Large intestine (tissue), 3 donors: ENCODE measurements at regions not wholly inside any gene's neighbourhood (a gene's known extent, or its start where the extent isn't known, plus 50 kb on each side); places are given as distances from the start of the nearest gene placed in this dataset.

Experiments
- DNase-seq, 2 donors: peaks; one replicate each; pipeline versions ENCODE4 v3.0.0 to v3.0.0-alpha.2; 2013
- H3K27ac ChIP-seq: one replicate; pipeline ENCODE4 v1.5.1; 2013; ENCODE audit warnings: low read length
- H3K27me3 ChIP-seq: 2 replicates; pipeline ENCODE4 v1.6.1; 2013; ENCODE audit warnings: low read length; ENCODE audit not compliant: control insufficient read depth, insufficient read depth
- H3K36me3 ChIP-seq: 2 replicates; pipeline ENCODE4 v1.6.1; 2013; ENCODE audit warnings: low read length; ENCODE audit not compliant: control insufficient read depth, insufficient read depth
- H3K4me1 ChIP-seq: one replicate; pipeline ENCODE4 v1.6.1; 2013; ENCODE audit warnings: low read length; ENCODE audit not compliant: control insufficient read depth, insufficient read depth
- H3K4me3 ChIP-seq: one replicate; pipeline ENCODE4 v1.5.1; 2013; ENCODE audit warnings: low read length
- H3K9me3 ChIP-seq: one replicate; pipeline ENCODE4 v1.6.1; 2013; ENCODE audit warnings: mild to moderate bottlenecking, low read depth, low read length, moderate library complexity; ENCODE audit not compliant: control insufficient read depth
- WGBS: methylation state at CpG from one replicate; pipeline ENCODE4 v1.1.5; 2013; ENCODE audit warnings: low lambda C conversion rate; ENCODE audit not compliant: insufficient coverage; 5-methylcytosine and 5-hydroxymethylcytosine counted together

GRCh38 chr9:87083986-87084385 is 136.7 kb upstream of the GAS1 start:
- Histone ChIP-seq H3K36me3 (no peaks in the 10 kb centered on the region), H3K9me3 (no peaks in the 10 kb centered on the region), H3K4me3 (no peak overlapping the region), H3K27ac (no peak overlapping the region), H3K27me3 (no peaks in the 10 kb centered on the region), H3K4me1 (no peaks in the 10 kb centered on the region)
- no CpG with 5 or more reads among the region's 13 CpGs for WGBS
- no peak for DNase-seq

DNA sequence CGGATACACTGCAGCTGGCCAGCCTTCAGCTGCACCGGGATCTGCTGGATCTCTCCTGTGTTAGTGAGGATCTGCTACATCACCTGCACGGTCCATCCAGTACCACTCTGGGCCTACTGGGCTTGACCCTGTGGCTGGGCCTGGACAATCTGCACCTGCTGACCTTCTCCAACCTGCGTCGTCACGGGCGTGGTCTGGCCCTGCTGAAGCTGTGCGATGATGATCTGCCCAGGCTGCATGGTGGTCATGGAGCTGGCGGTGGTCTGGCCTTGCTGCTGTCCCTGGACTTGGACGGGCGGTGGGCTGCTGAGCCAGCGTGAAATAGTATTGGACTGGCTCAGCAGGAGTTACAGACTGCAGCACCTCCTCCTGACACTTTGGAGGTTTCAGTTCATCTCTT is 137.1 kb upstream of the GAS1 start:
- no CpG with 5 or more reads among the region's 12 CpGs for WGBS
- no peaks in the 10 kb centered on the region for H3K9me3 ChIP-seq
- no peaks in the 10 kb centered on the region for H3K27me3 ChIP-seq
- H3K4me3 ChIP-seq, result no peak overlapping the region
- no peaks in the 10 kb centered on the region for H3K36me3 ChIP-seq
- H3K4me1 ChIP-seq, result no peaks in the 10 kb centered on the region
- no peak overlapping the region for H3K27ac ChIP-seq
- no peak for DNase-seq

GRCh38 chr9:87085073-87085472 is 137.8 kb upstream of the GAS1 start:
- Histone ChIP-seq H3K27ac (no peak overlapping the region), H3K27me3 (no peaks in the 10 kb centered on the region)
- WGBS, result 100% methylated on average over 2 of the region's 27 CpGs

GRCh38 chr9:87085521-87085920 is 138.2 kb upstream of the GAS1 start:
- Histone ChIP-seq H3K9me3 (no peaks in the 10 kb centered on the region), H3K36me3 (no peaks in the 10 kb centered on the region), H3K4me1 (no peaks in the 10 kb centered on the region), H3K4me3 (no peak overlapping the region), H3K27ac (no peak overlapping the region), H3K27me3 (no peaks in the 10 kb centered on the region)
- 100% methylated on average over 2 of the region's 9 CpGs for WGBS
- no peak for DNase-seq

More at GRCh38 chr9:87085073-87085472, 137.8 kb upstream of the GAS1 start:
- Histone ChIP-seq H3K4me3 (no peak overlapping the region), H3K9me3 (no peaks in the 10 kb centered on the region), H3K4me1 (no peaks in the 10 kb centered on the region), H3K36me3 (no peaks in the 10 kb centered on the region)
- no peak for DNase-seq

DNA sequence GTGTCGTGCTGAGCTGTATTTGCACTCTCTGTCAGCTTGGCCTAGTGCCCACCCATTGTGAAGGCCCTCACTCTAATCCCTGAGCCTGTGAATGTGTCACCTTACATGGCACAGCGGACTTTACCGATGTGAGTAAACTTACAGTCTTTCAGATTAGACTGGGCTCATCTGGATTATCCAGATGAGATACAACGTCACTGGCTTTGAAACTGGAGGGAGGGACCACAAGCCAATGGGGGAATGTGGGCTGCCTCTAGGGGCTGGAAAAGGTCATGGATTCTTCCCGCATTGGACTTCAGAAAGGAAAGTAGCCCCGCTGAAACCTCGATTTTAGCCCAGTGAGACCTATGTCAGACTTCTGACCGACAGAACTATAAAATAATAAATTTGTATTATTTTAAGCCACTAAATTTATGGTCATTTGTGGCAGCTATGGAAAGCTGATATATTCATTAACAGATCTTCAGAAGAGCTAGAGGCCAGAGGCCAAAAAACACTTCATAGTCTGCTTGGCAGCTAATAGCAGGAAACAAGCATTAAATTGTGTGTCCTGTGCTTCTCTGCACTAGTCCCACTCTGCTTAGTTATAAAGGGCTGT is 139.0 kb upstream of the GAS1 start:
- H3K27me3 ChIP-seq, result no peaks in the 10 kb centered on the region
- no peak overlapping the region for H3K27ac ChIP-seq
- WGBS, result 100% methylated on average over 1 of the region's 8 CpGs
- DNase-seq, result no peak
- H3K4me3 ChIP-seq, result no peak overlapping the region
- no peaks in the 10 kb centered on the region for H3K4me1 ChIP-seq
- no peaks in the 10 kb centered on the region for H3K9me3 ChIP-seq
- H3K36me3 ChIP-seq, result no peaks in the 10 kb centered on the region

GRCh38 chr9:87087197-87087596 is 139.9 kb upstream of the GAS1 start:
- DNase-seq, result no peak
- Histone ChIP-seq H3K4me3 (no peak overlapping the region), H3K27me3 (no peaks in the 10 kb centered on the region), H3K27ac (no peak overlapping the region), H3K36me3 (no peaks in the 10 kb centered on the region), H3K9me3 (no peaks in the 10 kb centered on the region), H3K4me1 (no peaks in the 10 kb centered on the region)

DNA sequence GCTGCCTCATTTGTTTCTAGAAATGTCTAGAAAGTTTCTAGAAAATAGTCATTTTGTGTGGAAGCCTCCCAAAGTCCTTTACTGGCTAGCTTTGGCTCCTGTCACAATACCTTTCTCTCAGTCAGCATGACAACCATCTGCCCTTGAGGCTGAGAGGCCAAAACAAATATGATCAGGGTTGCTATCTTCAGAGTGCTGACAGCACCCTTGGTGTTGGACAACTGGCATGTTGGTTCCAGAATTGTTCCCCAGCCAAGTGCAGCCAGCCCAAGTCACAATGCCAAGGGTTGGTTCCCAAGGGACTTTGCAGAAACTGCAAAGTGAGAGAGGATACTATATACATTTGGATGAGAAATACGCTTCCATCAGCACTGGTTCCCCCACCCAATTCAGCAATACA is 140.9 kb upstream of the GAS1 start:
- DNase-seq, result no peak
- Histone ChIP-seq H3K27ac (no peak overlapping the region), H3K4me1 (no peaks in the 10 kb centered on the region), H3K9me3 (no peaks in the 10 kb centered on the region), H3K27me3 (no peaks in the 10 kb centered on the region), H3K4me3 (no peak overlapping the region), H3K36me3 (no peaks in the 10 kb centered on the region)
- no CpG with 5 or more reads among the region's 1 CpG for WGBS

DNA sequence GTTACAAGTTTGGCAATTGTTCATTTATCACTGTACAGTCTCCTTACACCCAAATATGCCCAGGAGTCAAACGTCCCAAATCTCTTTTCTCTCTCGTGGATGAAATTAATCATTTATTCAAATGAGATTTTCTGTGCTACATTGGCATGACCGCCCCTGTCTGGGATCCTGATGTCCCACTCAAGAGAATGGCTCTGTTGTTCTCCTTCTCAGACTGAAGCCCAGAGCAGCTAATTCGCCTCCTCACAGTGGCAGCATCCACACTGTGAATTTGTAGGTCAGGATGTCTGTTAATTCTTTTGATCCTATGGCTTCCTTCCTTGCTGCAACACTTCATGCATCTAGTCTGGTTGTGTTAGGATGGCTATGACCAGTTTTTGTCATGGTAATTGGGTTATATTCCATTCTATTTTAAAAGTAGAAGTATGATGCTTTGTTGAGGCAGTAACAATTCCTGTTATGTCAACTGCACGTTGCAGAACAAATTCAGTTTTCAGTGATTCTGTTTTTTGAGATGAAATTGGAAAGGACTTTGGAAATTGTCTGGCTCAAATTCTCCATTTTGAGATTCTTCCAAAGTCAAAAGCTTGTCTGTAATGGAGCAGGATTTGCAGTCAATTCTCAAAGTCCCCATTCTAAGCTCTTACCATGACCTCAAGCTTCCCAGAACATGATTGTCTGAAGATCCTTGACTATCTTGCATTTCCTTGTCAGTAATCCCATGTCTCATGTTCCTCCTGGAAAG is 141.5 kb upstream of the GAS1 start:
- DNase-seq, result no peak
- H3K27me3 ChIP-seq, result no peaks in the 10 kb centered on the region
- WGBS, result no CpG with 5 or more reads among the region's 5 CpGs
- no peak overlapping the region for H3K27ac ChIP-seq
- H3K4me1 ChIP-seq, result no peaks in the 10 kb centered on the region
- no peak overlapping the region for H3K4me3 ChIP-seq
- no peaks in the 10 kb centered on the region for H3K36me3 ChIP-seq
- H3K9me3 ChIP-seq, result no peaks in the 10 kb centered on the region

DNA sequence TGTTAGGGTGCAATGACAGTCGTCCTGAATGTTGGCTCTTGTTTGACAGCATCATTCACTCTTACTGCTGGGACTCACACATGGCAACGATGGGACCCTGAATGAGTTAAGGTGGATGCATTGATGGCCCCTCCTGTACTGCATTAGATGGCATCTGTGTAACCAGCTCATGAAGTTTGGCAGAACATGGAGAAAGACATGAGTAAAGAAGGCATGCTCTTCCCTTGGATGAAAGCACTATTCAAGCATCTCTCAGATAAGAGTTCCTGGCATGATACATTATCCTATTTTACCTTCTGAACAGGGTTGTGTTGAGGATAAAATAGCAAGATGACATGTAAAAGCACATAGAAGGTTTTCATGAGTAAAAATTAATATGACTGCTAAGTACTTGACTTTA is 142.2 kb upstream of the GAS1 start:
- Histone ChIP-seq H3K27ac (no peak overlapping the region), H3K9me3 (no peaks in the 10 kb centered on the region), H3K4me3 (no peak overlapping the region), H3K4me1 (no peaks in the 10 kb centered on the region), H3K36me3 (no peaks in the 10 kb centered on the region), H3K27me3 (no peaks in the 10 kb centered on the region)
- WGBS, result no CpG with 5 or more reads among the region's 2 CpGs
- DNase-seq, result no peak

- Histone ChIP-seq H3K4me3 (no peak overlapping the region), H3K36me3 (no peaks in the 10 kb centered on the region), H3K27ac (no peak overlapping the region), H3K9me3 (no peaks in the 10 kb centered on the region), H3K4me1 (no peaks in the 10 kb centered on the region), H3K27me3 (no peaks in the 10 kb centered on the region)
- DNase-seq, result no peak
Observed at GRCh38 chr9:87089929-87090328, 142.6 kb upstream of the GAS1 start.

- WGBS, result 100% methylated on average over 1 of the region's 3 CpGs
- Histone ChIP-seq H3K27me3 (no peaks in the 10 kb centered on the region), H3K4me1 (no peaks in the 10 kb centered on the region), H3K36me3 (no peaks in the 10 kb centered on the region), H3K27ac (no peak overlapping the region), H3K4me3 (no peak overlapping the region), H3K9me3 (no peaks in the 10 kb centered on the region)
- no peak for DNase-seq
Observed at GRCh38 chr9:87093777-87094176, 146.5 kb upstream of the GAS1 start.
